HFFc6 (cell line): ENCODE measurements at regions not wholly inside any gene's neighbourhood (a gene's known extent, or its start where the extent isn't known, plus 50 kb on each side); places are given as distances from the start of the nearest gene placed in this dataset.

ENCODE experiments used
- DNase-seq: peaks from one replicate; pipeline ENCODE4 v3.0.0-alpha.2; 2018
- H3K27ac Mint-ChIP-seq: 2 replicates; pipeline ENCODE4 v1.8.0; 2020; ENCODE audit warnings: mild to moderate bottlenecking, mixed read lengths
- H3K27me3 Mint-ChIP-seq: 2 replicates; pipeline ENCODE4 v1.8.0; 2021; ENCODE audit warnings: mild to moderate bottlenecking, moderate library complexity, mixed read lengths; ENCODE audit not compliant: insufficient read depth
- H3K36me3 Mint-ChIP-seq: 2 replicates; pipeline ENCODE4 v1.8.0; 2021; ENCODE audit warnings: low read depth, mixed read lengths
- H3K4me1 Mint-ChIP-seq: 2 replicates; pipeline ENCODE4 v1.8.0; 2020; ENCODE audit warnings: low read depth, mixed read lengths
- H3K4me3 Mint-ChIP-seq: 2 replicates; pipeline ENCODE4 v1.8.0; 2020; ENCODE audit warnings: mild to moderate bottlenecking, moderate library complexity, mixed read lengths
- H3K9me3 Mint-ChIP-seq: 2 replicates; pipeline ENCODE4 v1.8.0; 2020; ENCODE audit warnings: mild to moderate bottlenecking, mixed read lengths
- TF ChIP-seq, protein P1 (sequence below): fragments of 200-600 bp; sonication (generic); IDR thresholded peaks from 2 replicates; pipeline ENCODE4 v1.5.0; 2021; ENCODE audit warnings: antibody characterized with exemption, mild to moderate bottlenecking

DNA sequence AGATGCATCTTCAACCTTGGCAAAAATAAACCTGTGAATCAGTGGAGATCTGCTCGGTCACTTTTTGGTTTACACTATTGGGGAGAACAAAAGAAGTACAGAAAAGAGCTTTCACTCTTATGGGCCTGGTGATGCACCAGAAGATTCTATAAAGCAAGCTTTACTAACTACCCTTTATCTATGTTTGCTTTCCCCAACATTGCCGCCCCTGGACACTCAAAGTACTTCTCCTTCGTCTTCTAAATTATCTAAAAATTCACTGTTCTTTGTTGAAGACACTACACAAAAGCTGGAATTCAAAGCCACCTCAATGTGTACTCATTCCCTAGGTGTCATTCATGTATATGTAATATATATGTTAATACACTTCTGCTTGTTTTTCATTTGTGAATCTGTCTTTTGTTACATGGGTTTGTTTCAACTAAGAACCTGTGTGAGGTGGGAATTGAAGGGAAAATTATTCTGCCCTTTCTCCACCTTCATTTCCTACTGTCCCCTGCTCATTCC is 97.9 kb upstream of the BTN3A2 start:
- Mint-ChIP-seq H3K27ac (peak overlapping the region; percentile 29; the same call in 1 of the 2 replicates), H3K4me3 (no peak overlapping the region), H3K36me3 (no peaks in the 10 kb centered on the region), H3K4me1 (peaks cover 31% of the 10 kb centered on the region), H3K27me3 (peaks cover 4% of the 10 kb centered on the region; the same call in 1 of the 2 replicates), H3K9me3 (no peaks in the 10 kb centered on the region)
- TF ChIP-seq, protein P1, sequence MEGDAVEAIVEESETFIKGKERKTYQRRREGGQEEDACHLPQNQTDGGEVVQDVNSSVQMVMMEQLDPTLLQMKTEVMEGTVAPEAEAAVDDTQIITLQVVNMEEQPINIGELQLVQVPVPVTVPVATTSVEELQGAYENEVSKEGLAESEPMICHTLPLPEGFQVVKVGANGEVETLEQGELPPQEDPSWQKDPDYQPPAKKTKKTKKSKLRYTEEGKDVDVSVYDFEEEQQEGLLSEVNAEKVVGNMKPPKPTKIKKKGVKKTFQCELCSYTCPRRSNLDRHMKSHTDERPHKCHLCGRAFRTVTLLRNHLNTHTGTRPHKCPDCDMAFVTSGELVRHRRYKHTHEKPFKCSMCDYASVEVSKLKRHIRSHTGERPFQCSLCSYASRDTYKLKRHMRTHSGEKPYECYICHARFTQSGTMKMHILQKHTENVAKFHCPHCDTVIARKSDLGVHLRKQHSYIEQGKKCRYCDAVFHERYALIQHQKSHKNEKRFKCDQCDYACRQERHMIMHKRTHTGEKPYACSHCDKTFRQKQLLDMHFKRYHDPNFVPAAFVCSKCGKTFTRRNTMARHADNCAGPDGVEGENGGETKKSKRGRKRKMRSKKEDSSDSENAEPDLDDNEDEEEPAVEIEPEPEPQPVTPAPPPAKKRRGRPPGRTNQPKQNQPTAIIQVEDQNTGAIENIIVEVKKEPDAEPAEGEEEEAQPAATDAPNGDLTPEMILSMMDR: no peak
- DNase-seq: no peak

DNA sequence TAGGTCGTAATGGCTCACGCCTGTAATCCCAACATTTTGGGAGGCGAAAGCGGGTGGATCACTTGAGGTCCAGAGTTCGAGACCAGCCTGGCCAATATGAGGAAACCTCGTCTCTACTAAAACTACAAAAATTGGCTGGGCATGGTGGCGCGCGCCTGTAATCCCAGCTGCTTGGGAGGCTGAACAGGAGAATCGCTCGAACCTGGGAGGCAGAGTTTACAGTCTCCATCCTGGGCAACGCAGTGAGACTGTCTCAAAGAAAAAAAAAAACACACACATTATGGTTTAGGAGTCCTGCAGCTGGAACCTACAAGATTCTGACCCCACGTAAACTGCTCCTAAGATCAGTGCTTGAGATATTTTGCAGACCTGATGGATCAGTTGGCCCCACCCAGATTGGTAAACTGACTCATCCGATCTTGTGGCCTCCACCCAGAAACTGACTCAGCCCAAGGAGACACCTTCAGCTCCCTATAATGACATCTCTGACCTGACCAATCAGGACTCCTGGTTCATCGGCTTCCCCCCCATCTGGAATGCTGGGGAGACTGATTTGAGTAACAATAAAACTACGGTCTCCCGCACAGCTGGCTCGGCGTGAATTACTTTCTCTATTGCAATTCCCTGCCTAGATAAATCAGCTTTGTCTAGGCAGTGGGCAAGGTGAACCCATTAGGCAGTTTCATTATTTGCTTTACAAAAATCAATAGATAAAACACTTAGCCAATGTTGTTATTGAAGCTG is 96.2 kb upstream of the BTN3A2 start:
- TF ChIP-seq, protein P1: no peak
- Mint-ChIP-seq H3K36me3 (no peaks in the 10 kb centered on the region), H3K27me3 (peaks cover 4% of the 10 kb centered on the region; the same call in 1 of the 2 replicates), H3K4me1 (peaks cover 31% of the 10 kb centered on the region), H3K27ac (no peak overlapping the region; the same call in none of the 2 replicates), H3K9me3 (no peaks in the 10 kb centered on the region), H3K4me3 (no peak overlapping the region; the same call in 1 of the 2 replicates)
- peak; percentile 57 for DNase-seq

DNA sequence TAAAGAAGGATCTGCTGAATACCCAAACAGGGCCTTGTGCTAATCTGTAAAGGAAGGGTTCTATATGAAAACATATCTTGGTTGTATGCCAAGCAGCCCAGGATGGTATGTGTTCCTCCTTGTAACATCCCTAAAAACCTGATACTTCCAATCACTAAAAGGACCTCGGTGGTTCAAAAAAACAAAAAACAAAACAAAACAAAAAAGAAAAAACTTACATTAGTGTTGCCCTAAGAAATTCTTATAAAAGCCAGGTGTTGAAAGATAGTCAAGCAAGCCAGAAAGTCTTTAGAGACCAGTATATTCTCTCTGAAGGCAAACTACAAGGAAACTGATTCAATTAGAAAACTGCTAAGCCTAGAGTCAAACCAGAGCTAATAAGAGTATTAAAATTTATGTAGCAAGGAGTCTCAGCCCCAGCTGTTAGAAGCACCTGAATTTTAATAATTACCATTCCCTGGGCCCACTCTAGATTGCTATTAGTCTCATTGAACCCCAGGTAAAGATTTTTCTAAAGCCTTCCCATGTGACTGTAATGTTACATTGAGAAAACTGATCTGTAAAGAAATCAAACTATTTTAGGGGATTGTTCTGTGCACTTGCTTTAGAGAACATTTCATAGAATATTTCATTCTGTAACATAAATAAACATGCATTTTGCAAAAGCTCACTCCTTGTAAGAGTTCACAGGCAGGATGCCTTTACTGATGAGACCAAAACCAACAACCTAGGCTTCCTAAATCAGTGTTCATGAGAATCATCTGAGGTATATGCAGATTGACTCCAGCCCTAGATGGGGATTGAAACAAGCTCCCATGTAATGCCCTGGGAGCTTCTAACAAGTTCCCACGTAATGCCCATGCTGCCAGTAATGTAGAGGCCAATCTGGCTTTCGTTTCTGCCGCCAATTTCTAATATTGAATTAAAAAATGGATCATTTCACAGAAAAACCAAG is 95.2 kb upstream of the BTN3A2 start:
- Mint-ChIP-seq H3K36me3 (no peaks in the 10 kb centered on the region), H3K27ac (no peak overlapping the region; the same call in none of the 2 replicates), H3K27me3 (peaks cover 4% of the 10 kb centered on the region; the same call in 1 of the 2 replicates), H3K4me3 (no peak overlapping the region; the same call in 1 of the 2 replicates), H3K4me1 (peaks cover 31% of the 10 kb centered on the region), H3K9me3 (no peaks in the 10 kb centered on the region)
- TF ChIP-seq, protein P1: no peak
- no peak for DNase-seq

DNA sequence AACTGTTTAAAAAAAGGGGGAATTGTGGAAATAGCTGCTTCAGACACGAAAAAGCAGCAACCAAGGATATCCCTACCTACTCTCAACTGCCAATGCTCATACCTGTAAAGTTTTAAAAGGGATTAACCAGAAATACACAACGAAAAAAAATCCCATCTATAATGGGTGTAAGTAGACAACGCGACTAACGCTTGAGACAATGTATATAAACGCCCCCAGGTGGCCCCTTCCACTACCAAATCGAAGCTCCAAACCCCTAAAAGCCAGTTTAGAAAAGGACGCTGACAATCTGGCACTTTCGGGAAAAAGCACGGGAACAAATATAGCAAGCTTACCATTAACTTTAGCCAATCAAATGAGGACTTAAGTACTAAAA is 94.5 kb upstream of the BTN3A2 start:
- DNase-seq: no peak
- TF ChIP-seq, protein P1: no peak; the same call in 1 of the 2 replicates
- no peak overlapping the region; the same call in none of the 2 replicates for H3K27ac Mint-ChIP-seq

DNA sequence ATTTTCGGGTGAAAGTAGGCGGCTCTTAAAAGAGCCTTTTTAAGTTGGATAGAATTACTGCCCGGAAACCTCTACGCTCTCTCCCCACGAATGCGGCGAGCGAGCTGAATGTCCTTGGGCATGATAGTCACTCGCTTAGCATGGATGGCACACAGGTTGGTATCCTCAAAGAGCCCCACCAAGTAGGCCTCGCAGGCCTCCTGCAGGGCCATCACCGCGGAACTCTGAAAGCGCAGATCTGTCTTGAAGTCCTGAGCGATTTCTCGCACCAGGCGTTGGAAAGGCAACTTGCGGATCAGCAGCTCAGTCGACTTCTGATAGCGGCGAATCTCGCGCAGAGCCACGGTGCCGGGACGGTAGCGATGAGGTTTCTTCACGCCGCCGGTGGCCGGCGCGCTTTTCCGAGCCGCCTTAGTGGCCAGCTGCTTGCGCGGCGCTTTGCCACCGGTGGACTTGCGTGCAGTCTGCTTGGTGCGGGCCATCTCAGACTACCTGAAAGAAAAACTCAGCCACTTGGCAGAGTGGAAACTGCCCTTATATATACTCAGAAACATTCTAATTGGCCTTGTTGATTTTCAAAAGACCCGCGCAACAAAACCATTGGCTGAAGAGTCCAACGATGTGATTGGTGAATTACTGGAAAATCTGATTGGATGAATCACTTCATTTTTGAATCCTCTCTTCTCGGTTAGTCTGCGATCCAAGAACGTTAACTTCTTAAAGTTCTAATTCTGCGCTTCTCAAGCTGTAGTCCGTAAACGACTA is 93.9 kb upstream of the BTN3A2 start:
- TF ChIP-seq, protein P1: no peak; the same call in 1 of the 2 replicates
- Mint-ChIP-seq H3K4me1 (peaks cover 31% of the 10 kb centered on the region), H3K4me3 (no peak overlapping the region; the same call in 1 of the 2 replicates), H3K9me3 (no peaks in the 10 kb centered on the region), H3K27me3 (peaks cover 4% of the 10 kb centered on the region; the same call in 1 of the 2 replicates), H3K36me3 (no peaks in the 10 kb centered on the region), H3K27ac (no peak overlapping the region; the same call in none of the 2 replicates)
- peak; percentile 93 for DNase-seq

More for the DNA sequence above, 94.5 kb upstream of the BTN3A2 start:
- Mint-ChIP-seq H3K36me3 (no peaks in the 10 kb centered on the region), H3K27me3 (peaks cover 4% of the 10 kb centered on the region; the same call in 1 of the 2 replicates), H3K9me3 (no peaks in the 10 kb centered on the region), H3K4me3 (no peak overlapping the region; the same call in 1 of the 2 replicates), H3K4me1 (peaks cover 31% of the 10 kb centered on the region)
